ENCODE measurements at regions not wholly inside any gene's neighbourhood (a gene's known extent, or its start where the extent isn't known, plus 50 kb on each side); places are given as distances from the start of the nearest gene placed in this dataset.

GRCh38 chr20:11271920-11272594 lies 598.3 kb upstream of the JAG1 start:
- TF ChIP-seq OSR1 (CRISPR knock-in tag; IDR thresholded peaks at IDR 0.05) (no peak), ISL1 (CRISPR knock-in tag; IDR thresholded peaks at IDR 0.05) (no peak), GLIS3 (CRISPR knock-in tag; IDR thresholded peaks at IDR 0.05) (no peak), PATZ1 (CRISPR knock-in tag; IDR thresholded peaks at IDR 0.05; ENCODE audit: borderline replicate concordance) (no peak), ZFP3 (CRISPR knock-in tag; IDR thresholded peaks at IDR 0.05) (no peak), ZFP30 (CRISPR knock-in tag; IDR thresholded peaks at IDR 0.05) (no peak)
